ENCODE measurements at regions not wholly inside any gene's neighbourhood (a gene's known extent, or its start where the extent isn't known, plus 50 kb on each side); places are given as distances from the start of the nearest gene placed in this dataset.

DNA sequence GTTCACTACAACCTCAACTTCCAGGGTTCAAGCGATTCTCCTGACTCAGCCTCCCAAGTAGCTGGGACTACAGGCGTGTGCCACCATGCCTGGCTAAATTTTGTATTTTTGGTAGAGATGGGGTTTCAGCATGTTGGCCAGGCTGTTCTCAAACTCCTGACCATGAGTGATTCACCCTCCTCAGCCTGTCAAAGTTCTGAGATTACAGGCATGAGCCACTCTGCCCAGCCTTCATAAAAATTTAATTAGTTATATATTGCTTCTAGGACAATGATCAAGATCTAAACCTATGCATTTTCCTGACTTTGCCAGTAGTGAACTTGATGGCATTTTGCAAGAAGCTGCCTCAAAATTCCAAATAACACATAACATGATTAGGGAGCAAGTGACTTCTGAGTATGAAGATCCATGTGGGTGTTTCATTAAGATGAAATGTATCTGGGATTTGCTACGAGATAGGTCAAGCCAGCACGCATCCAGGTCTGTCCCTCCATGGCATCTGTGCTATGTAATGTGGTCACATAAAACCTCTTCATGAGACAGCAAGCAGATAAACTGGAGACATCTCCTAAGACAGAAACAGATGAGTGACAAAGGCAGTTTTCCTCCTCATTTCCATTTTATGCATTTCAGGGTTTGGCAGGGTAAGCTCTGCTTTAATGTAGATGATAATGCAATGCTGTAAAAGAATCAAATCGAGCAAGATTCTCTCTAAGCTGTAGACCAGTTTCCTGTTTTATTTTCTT is 319.4 kb upstream of the ATP2B1 start:
- no peak for DNase-seq (ENCODE audit: low spot score)

- DNase-seq (ENCODE audit: low spot score): no peak
Observed at GRCh38 chr12:90027041-90027440, 318.4 kb upstream of the ATP2B1 start.

DNA sequence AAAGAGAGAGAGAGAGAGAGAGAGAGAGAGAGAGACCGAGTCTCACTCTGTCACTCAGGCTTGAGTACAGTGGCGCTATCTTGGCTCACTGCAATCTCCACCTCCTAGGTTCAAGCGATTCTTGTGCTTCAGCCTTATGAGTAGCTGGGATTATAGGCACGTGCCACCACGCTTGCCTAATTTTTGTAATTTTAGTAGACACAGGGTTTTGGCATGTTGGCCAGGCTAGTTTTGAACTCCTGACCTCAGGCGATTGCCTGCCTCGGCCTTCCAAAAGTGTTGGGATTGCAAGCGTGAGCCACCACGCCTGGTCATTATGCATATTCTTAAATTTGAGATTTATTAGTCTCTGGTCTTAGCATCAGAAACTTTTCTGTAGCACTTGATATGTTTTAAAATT is 317.9 kb upstream of the ATP2B1 start:
- DNase-seq (ENCODE audit: low spot score): no peak

- no peak for DNase-seq (ENCODE audit: low spot score)
Observed at GRCh38 chr12:90024262-90024661, 315.6 kb upstream of the ATP2B1 start.

- DNase-seq (ENCODE audit: low spot score): no peak
Observed at GRCh38 chr12:90023207-90023900, 314.7 kb upstream of the ATP2B1 start.

DNA sequence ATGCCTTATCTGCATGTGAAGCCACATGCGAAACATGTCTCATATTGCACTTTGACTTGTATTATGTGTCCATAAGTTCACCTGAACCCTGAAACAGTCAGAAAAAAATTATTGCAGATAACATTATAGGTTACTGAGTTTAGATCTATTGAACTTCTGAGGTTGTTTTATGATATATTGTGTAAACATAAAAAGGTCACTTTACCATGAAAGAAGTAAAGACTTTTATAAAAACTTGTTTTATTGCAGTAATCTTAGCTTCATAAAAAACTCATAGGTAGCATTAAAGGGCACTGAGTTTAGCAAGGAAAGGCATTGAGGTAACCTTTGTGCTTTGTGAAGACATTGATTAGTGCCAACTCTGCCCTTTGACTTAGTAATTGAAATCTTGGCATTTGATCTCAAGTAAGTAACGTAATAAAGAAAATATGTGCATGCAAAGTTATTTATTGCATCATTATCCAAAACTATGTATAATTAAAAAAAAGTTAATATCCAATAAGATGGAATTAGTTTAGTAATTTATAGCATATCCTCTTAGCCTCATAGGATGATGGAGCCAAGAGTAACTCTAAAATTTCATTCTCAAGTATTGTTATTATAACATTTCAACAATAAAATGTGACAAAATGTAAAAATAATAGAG is 313.3 kb upstream of the ATP2B1 start:
- DNase-seq (ENCODE audit: low spot score): no peak

GRCh38 chr12:90020881-90021280 is 312.2 kb upstream of the ATP2B1 start:
- no peak for DNase-seq (ENCODE audit: low spot score)

GRCh38 chr12:90020436-90020835 is 311.8 kb upstream of the ATP2B1 start:
- DNase-seq (ENCODE audit: low spot score): no peak

- no peak for DNase-seq (ENCODE audit: low spot score)
Observed at GRCh38 chr12:90020014-90020413, 311.4 kb upstream of the ATP2B1 start.

DNA sequence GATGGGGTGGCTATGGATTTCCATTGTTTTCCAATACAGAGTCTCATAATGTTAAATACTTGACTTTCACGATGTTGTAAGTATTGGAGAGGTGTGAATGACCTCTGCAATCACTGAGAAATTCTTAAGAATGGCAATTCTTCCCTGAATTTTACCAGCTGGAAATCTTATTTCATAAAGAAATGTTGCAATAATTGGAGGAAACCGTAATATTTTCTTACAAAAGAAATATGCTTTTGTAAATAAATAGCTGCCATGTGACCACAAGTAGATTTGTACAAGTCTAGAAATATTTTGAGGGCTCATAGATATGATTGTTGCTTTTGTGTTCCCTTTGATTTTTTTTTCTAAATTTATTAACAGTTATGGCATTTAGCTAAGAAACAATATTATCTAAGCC is 308.7 kb upstream of the ATP2B1 start:
- DNase-seq (ENCODE audit: low spot score): no peak

- DNase-seq (ENCODE audit: low spot score): no peak
Observed at GRCh38 chr12:90015228-90015627, 306.6 kb upstream of the ATP2B1 start.

DNA sequence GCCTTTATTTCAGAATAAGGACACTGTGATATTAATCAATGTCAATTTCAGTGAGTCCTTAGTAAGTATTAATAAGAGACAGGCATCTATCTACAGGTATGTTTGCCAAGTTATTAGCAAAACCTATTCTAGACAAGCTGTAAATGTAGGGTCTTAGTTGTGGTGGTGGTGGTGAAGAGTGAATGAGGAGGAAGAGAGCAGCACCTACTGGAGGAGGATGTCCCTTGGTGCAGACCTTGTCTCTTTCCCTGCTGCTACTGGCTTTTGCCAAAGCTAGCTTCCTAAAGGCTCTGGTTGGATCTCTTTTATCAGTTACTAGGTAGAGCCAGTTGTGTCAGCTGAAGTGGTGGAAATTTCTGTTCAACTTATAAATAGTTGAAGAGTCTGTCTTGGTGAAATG is 304.8 kb upstream of the ATP2B1 start:
- DNase-seq (ENCODE audit: low spot score): peak; percentile 5

GRCh38 chr12:90010089-90010488 is 301.5 kb upstream of the ATP2B1 start:
- no peak for DNase-seq (ENCODE audit: low spot score)

- no peak for DNase-seq (ENCODE audit: low spot score)
Observed at GRCh38 chr12:90008277-90008676, 299.6 kb upstream of the ATP2B1 start.

DNA sequence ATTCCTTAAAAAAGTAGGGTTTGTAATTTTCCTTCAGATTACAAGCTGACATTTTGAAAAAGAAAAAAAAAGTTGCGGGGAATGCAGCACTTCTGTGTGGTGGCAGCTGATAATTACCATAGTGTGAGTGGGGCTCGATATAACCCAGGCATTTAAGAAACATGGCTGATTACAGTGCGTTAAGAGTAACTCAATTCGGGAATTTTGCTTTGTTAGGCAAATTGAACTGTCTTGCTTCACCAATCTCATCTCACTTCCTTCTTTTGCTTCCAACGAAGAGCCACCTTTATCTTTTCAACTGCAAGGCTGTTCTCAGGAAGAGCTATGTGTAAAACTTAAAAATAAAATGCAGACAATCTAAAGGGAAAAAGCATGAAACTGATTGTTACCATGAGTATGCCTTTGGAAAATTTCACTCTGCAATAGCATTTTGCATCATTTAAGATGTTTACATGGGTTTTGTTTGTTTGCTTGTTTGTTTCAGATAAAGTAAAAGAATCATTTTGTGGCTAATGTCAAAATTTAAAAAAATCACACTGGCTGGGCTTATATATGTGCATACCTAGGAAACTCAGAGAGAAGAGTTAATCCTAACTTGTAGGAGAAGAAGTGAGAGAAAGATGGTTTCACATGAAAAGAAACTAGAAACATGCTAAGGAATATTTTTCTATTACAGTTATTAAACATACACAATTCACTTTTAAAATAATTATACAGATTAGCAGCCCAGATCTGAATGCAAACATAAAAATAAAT is 295.9 kb upstream of the ATP2B1 start:
- DNase-seq (ENCODE audit: low spot score): no peak

- DNase-seq (ENCODE audit: low spot score): no peak
Observed at GRCh38 chr12:90003688-90004087, 295.1 kb upstream of the ATP2B1 start.

DNA sequence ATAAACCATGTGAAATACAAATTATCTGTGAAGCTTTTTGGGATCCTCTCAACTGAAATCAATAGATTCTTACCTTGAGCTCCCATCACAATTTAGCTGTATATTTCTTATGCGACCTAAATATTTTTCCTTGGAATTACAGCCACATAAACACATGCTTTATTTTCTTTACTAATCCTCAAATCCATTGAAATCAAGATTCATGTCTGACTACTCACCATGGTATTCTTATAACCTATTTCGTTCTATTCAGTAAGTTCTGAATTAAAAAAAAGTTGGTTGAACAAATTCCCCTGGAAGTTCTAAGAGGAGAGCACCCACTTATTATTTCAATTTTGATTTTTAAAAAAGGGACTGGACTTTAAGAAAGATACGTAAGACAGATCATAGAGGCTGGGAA is 292.1 kb upstream of the ATP2B1 start:
- DNase-seq (ENCODE audit: low spot score): no peak

- DNase-seq (ENCODE audit: low spot score): no peak
Observed at GRCh38 chr12:89999699-90000505, 291.3 kb upstream of the ATP2B1 start.

DNA sequence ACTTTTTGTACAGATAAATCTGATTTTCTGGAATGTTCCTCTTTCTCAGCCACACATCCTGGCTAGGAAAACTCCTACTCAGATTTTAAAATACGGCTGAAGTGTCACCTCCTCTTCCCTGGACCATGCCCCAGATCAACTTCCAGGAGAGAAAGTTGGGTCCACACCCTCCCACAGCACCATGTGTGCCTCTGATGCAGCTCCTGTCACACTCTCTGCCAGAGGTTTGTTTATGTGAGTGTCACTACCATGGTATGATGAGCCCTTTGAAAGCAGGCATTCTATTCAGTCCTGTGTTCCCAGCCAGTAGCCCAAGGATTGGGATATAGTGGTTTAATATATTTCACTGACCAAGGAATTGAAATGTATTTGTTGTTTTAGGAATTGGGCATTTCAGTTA is 287.2 kb upstream of the ATP2B1 start:
- DNase-seq (ENCODE audit: low spot score): no peak

- no peak for DNase-seq (ENCODE audit: low spot score)
Observed at GRCh38 chr12:89994911-89995310, 286.3 kb upstream of the ATP2B1 start.

DNA sequence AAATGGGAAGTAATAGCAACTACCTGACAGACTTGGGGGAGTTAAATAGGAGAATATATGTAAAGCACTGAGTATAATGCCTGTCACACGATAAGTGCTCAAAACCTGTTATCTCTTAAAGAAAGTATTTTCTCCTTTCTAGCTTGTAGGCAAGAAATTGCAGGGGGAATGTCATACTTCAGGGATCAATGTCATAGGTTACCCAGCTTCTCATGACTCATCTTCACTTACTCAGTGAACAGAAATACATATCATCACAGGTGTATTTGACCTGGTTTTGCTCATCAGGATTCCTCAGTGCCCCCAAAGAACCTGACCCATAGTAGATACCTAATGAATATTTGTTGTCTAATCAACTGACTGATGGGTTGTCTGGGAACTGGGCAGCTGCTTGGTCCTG is 285.0 kb upstream of the ATP2B1 start:
- no peak for DNase-seq (ENCODE audit: low spot score)
